ENCODE measurements at regions not wholly inside any gene's neighbourhood (a gene's known extent, or its start where the extent isn't known, plus 50 kb on each side); places are given as distances from the start of the nearest gene placed in this dataset.

GRCh38 chr19:28655054-28655453 is 557.9 kb downstream of the UQCRFS1 start:
- TF ChIP-seq POLR2A (IDR thresholded peaks at IDR 0.05; ENCODE audit: low read depth, low read length) (no peak), CTCF (IDR thresholded peaks at IDR 0.05; ENCODE audit: extremely low read depth in 1 of 2, insufficient read depth in 1 of 2, low read depth in 1 of 2, low read length in 2 of 2) (no peak), MYC (IDR thresholded peaks at IDR 0.05; ENCODE audit: low read depth, low read length) (no peak), MAX (IDR thresholded peaks at IDR 0.05; ENCODE audit: insufficient read depth, insufficient read length) (no peak), EZH2 (IDR thresholded peaks at IDR 0.05; ENCODE audit: borderline replicate concordance, low read depth, low read length, severe bottlenecking) (no peak), POLR2AphosphoS5 (IDR thresholded peaks at IDR 0.05; ENCODE audit: insufficient read depth, low read depth, low read length) (no peak)
- no peak for FAIRE-seq
- Histone ChIP-seq H3K79me2 (ENCODE audit: control insufficient read depth, insufficient read depth, low read length) (no peaks in the 10 kb centered on the region), H3K9me3 (replicated peaks; ENCODE audit: control insufficient read depth, insufficient read depth, low read length) (no peaks in the 10 kb centered on the region), H4K20me1 (replicated peaks; ENCODE audit: control insufficient read depth, extremely low read depth, insufficient read depth, low read length) (no peaks in the 10 kb centered on the region), H2AFZ (ENCODE audit: low read depth, low read length) (no peak overlapping the region), H3K27ac (ENCODE audit: insufficient read depth, low read depth, low read length) (no peak overlapping the region), H3K9ac (replicated peaks; ENCODE audit: extremely low read depth, insufficient read depth, low read length) (no peak overlapping the region), H3K27me3 (ENCODE audit: control insufficient read depth in 2 of 2, insufficient read depth in 2 of 2, low read length in 2 of 2) (no peaks in the 10 kb centered on the region), H3K36me3 (ENCODE audit: control insufficient read depth in 2 of 2, extremely low read depth in 1 of 2, insufficient read depth in 2 of 2, low read length in 2 of 2) (no peaks in the 10 kb centered on the region), H3K4me2 (ENCODE audit: insufficient read depth, low read length) (no peak overlapping the region), H3K4me1 (ENCODE audit: control insufficient read depth, extremely low read depth, insufficient read depth, low read length) (no peaks in the 10 kb centered on the region), H3K9me1 (replicated peaks; ENCODE audit: control insufficient read depth, extremely low read depth, insufficient read depth, low read length) (no peaks in the 10 kb centered on the region), H3K4me3 (replicated peaks in 1 of 3; ENCODE audit: insufficient read depth in 1 of 3, low read depth in 1 of 3, low read length in 3 of 3) (no peak overlapping the region)
- BruUV-seq (replicated peaks) = no TSS peak
- intact Hi-C loops (cut with micrococcal nuclease) (no loop called here), dilution Hi-C loops (cut with MboI; ENCODE audit: extremely low pct_ligation_motif_present, low sequenced_read_pairs) (no loop called here)
- CTCF ChIA-PET = no interaction called here
- POLR2A ChIA-PET = no interaction called here
- no peak for DNase-seq (ENCODE audit: low read depth, low spot score)

- H3K9ac ChIP-seq (replicated peaks; ENCODE audit: extremely low read depth, insufficient read depth, low read length) = no peak overlapping the region
- H3K4me1 ChIP-seq (ENCODE audit: control insufficient read depth, extremely low read depth, insufficient read depth, low read length) = no peaks in the 10 kb centered on the region
- H3K4me2 ChIP-seq (ENCODE audit: insufficient read depth, low read length) = no peak overlapping the region
- H3K4me3 ChIP-seq (replicated peaks in 1 of 3; ENCODE audit: insufficient read depth in 1 of 3, low read depth in 1 of 3, low read length in 3 of 3) = no peak overlapping the region
- CTCF ChIA-PET = no interaction called here
- H3K79me2 ChIP-seq (ENCODE audit: control insufficient read depth, insufficient read depth, low read length) = no peaks in the 10 kb centered on the region
- dilution Hi-C loops (cut with MboI; ENCODE audit: extremely low pct_ligation_motif_present, low sequenced_read_pairs) = no loop called here
- H3K27ac ChIP-seq (ENCODE audit: insufficient read depth, low read depth, low read length) = no peak overlapping the region
- H3K36me3 ChIP-seq (ENCODE audit: control insufficient read depth in 2 of 2, extremely low read depth in 1 of 2, insufficient read depth in 2 of 2, low read length in 2 of 2) = no peaks in the 10 kb centered on the region
- POLR2A ChIA-PET = no interaction called here
- no TSS peak for BruUV-seq (replicated peaks)
- H4K20me1 ChIP-seq (replicated peaks; ENCODE audit: control insufficient read depth, extremely low read depth, insufficient read depth, low read length) = no peaks in the 10 kb centered on the region
- H2AFZ ChIP-seq (ENCODE audit: low read depth, low read length) = no peak overlapping the region
- H3K9me3 ChIP-seq (replicated peaks; ENCODE audit: control insufficient read depth, insufficient read depth, low read length) = no peaks in the 10 kb centered on the region
- FAIRE-seq (no peak), DNase-seq (ENCODE audit: low read depth, low spot score) (no peak)
- no peaks in the 10 kb centered on the region for H3K9me1 ChIP-seq (replicated peaks; ENCODE audit: control insufficient read depth, extremely low read depth, insufficient read depth, low read length)
- H3K27me3 ChIP-seq (ENCODE audit: control insufficient read depth in 2 of 2, insufficient read depth in 2 of 2, low read length in 2 of 2) = no peaks in the 10 kb centered on the region
- TF ChIP-seq POLR2AphosphoS5 (IDR thresholded peaks at IDR 0.05; ENCODE audit: insufficient read depth, low read depth, low read length) (no peak), MYC (IDR thresholded peaks at IDR 0.05; ENCODE audit: low read depth, low read length) (no peak), GATA2 (IDR thresholded peaks at IDR 0.05; ENCODE audit: insufficient read depth, insufficient read length, low read depth, low read length) (no peak), MAX (IDR thresholded peaks at IDR 0.05; ENCODE audit: insufficient read depth, insufficient read length) (no peak), FOS (IDR thresholded peaks at IDR 0.05; ENCODE audit: borderline replicate concordance, insufficient read depth, low read length) (no peak), CTCF (IDR thresholded peaks at IDR 0.05; ENCODE audit: extremely low read depth in 1 of 2, insufficient read depth in 1 of 2, low read depth in 1 of 2, low read length in 2 of 2) (no peak), EZH2 (IDR thresholded peaks at IDR 0.05; ENCODE audit: borderline replicate concordance, low read depth, low read length, severe bottlenecking) (no peak), JUN (IDR thresholded peaks at IDR 0.05; ENCODE audit: borderline replicate concordance, insufficient read depth, insufficient read length, low read depth) (no peak), POLR2A (IDR thresholded peaks at IDR 0.05; ENCODE audit: low read depth, low read length) (no peak)
- intact Hi-C loops (cut with micrococcal nuclease) = no loop called here
Measured at GRCh38 chr19:28652765-28653164, 560.2 kb downstream of the UQCRFS1 start.

All from endothelial cell of umbilical vein (primary cell).